A673 (cell line): ENCODE measurements at regions not wholly inside any gene's neighbourhood (a gene's known extent, or its start where the extent isn't known, plus 50 kb on each side); places are given as distances from the start of the nearest gene placed in this dataset.

Experiments
- EZH2 ChIP-seq: fragments of 200-600 bp; sonication (generic); IDR thresholded peaks from 2 replicates; pipeline ENCODE4 v1.6.1; 2017; ENCODE audit warnings: borderline replicate concordance, low read depth, mild to moderate bottlenecking, mixed read lengths, antibody characterized with exemption, low read length; ENCODE audit not compliant: poor library complexity, severe bottlenecking
- TF ChIP-seq, protein P1 (sequence below): fragments of 300-800, 200-600 bp; sonication (generic); conservative IDR thresholded peaks from 2 replicates; pipeline ENCODE4 v1.5.1; 2017; ENCODE audit warnings: low read depth, mild to moderate bottlenecking, antibody characterized with exemption, low read length, moderate library complexity, mixed read lengths

- TF ChIP-seq, protein P1, sequence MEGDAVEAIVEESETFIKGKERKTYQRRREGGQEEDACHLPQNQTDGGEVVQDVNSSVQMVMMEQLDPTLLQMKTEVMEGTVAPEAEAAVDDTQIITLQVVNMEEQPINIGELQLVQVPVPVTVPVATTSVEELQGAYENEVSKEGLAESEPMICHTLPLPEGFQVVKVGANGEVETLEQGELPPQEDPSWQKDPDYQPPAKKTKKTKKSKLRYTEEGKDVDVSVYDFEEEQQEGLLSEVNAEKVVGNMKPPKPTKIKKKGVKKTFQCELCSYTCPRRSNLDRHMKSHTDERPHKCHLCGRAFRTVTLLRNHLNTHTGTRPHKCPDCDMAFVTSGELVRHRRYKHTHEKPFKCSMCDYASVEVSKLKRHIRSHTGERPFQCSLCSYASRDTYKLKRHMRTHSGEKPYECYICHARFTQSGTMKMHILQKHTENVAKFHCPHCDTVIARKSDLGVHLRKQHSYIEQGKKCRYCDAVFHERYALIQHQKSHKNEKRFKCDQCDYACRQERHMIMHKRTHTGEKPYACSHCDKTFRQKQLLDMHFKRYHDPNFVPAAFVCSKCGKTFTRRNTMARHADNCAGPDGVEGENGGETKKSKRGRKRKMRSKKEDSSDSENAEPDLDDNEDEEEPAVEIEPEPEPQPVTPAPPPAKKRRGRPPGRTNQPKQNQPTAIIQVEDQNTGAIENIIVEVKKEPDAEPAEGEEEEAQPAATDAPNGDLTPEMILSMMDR, result no peak
- TF ChIP-seq EZH2, result no peak
These were observed 220.7 kb upstream of the GRIP1 start for GRCh38 chr12:66899588-66899987.
